ENCODE measurements at regions not wholly inside any gene's neighbourhood (a gene's known extent, or its start where the extent isn't known, plus 50 kb on each side); places are given as distances from the start of the nearest gene placed in this dataset.

DNA sequence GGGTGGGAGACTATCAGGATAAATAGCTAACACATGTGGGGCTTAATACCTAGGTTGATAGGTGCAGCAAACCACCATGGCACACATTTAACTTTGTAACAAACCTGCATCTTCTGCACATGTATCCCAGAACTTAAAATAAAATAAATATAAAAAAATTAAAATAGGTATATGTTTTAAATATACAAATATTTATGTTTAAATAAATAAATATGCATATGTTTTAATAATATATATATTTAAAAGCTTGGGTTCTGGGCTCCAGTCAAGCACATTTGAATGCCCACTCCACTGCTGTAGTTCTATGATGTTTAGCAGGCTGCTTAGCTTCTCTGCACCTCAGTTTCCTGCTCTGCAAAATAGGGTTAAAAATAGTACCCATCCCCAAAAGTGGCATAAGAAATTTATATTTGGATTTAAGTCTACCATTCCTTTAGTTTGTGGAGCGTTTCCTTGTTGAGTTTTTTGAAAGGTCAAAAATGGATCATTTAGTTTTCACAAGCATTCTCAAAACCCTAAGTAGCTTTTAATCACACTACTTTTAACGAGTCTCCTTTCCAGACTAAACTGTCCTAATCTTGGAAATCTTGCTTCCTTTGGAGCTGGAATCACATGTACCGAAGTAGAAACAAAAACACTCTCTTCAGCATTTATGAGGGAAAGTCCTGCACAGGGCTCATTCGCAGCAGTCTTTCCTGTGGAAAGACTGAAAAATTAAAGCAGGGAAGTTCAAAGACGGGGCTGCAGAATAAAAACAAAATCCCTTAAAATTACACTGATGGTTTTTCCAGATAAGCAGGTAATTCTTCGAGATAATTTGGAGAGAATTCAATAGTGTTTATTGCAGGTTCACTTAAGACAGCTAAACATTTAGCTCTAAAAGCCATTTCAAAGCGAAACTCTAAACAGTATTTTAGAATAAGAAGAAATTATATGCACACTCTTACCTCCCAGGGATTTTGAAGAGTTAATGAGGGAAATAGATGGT is 111.7 kb upstream of the LYZL1 start:
- Histone ChIP-seq H3K79me2 (ENCODE audit: insufficient read depth, low read length) (no peaks in the 10 kb centered on the region), H4K20me1 (ENCODE audit: insufficient read depth) (no peaks in the 10 kb centered on the region), H3K9me2 (ENCODE audit: insufficient read depth) (no peaks in the 10 kb centered on the region), H3K9ac (ENCODE audit: low read length) (no peak overlapping the region), H3K4me3 (replicated peaks in 1 of 2; ENCODE audit: low read depth in 1 of 2, low read length in 2 of 2) (no peak overlapping the region), H3K9me3 (ENCODE audit: control insufficient read depth in 1 of 2, insufficient read depth in 1 of 2, low read depth in 1 of 2, low read length in 2 of 2) (no peaks in the 10 kb centered on the region), H3K27me3 (ENCODE audit: insufficient read depth, low read length) (peaks cover 33% of the 10 kb centered on the region), H2AFZ (ENCODE audit: low read depth, low read length, poor library complexity, severe bottlenecking) (no peak overlapping the region), H3K27ac (ENCODE audit: low read depth, low read length) (no peak overlapping the region), H3K4me1 (ENCODE audit: control insufficient read depth in 1 of 2, insufficient read depth in 2 of 2, low read length in 2 of 2) (no peaks in the 10 kb centered on the region), H3K4me2 (ENCODE audit: low read length) (no peak overlapping the region), H3K36me3 (ENCODE audit: control insufficient read depth in 1 of 2, insufficient read depth in 2 of 2, low read length in 2 of 2) (no peaks in the 10 kb centered on the region)
- intact Hi-C loops (cut with micrococcal nuclease) = no loop called here
- CTCF ChIA-PET = no interaction called here
- RAD21 ChIA-PET (ENCODE audit: low non-redundant PET in 1 of 2, low total read pairs in 2 of 2, uncharacterized antibody in 2 of 2, unreplicated experiment in 2 of 2) = no interaction called here
- DNase-seq (ENCODE audit: low read depth, low spot score) (no peak), ATAC-seq (no peak)
- POLR2A ChIA-PET = no interaction called here
- TF ChIP-seq ZNF274 (IDR thresholded peaks at IDR 0.05; ENCODE audit: low read depth, low read length) = no peak
- no peak for TF ChIP-seq FOSL1 (IDR thresholded peaks at IDR 0.05; ENCODE audit: low read depth)
- no peak for TF ChIP-seq ZFX (IDR thresholded peaks at IDR 0.05)
- no peak for TF ChIP-seq POLR2A (IDR thresholded peaks at IDR 0.05; ENCODE audit: borderline replicate concordance, extremely low read depth, insufficient read depth, insufficient read length)
- TF ChIP-seq, protein P1, sequence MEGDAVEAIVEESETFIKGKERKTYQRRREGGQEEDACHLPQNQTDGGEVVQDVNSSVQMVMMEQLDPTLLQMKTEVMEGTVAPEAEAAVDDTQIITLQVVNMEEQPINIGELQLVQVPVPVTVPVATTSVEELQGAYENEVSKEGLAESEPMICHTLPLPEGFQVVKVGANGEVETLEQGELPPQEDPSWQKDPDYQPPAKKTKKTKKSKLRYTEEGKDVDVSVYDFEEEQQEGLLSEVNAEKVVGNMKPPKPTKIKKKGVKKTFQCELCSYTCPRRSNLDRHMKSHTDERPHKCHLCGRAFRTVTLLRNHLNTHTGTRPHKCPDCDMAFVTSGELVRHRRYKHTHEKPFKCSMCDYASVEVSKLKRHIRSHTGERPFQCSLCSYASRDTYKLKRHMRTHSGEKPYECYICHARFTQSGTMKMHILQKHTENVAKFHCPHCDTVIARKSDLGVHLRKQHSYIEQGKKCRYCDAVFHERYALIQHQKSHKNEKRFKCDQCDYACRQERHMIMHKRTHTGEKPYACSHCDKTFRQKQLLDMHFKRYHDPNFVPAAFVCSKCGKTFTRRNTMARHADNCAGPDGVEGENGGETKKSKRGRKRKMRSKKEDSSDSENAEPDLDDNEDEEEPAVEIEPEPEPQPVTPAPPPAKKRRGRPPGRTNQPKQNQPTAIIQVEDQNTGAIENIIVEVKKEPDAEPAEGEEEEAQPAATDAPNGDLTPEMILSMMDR (IDR thresholded peaks at IDR 0.05 in 2 of 3, conservative IDR thresholded peaks at IDR 0.05 in 1 of 3; ENCODE audit: borderline replicate concordance in 1 of 3, insufficient read depth in 1 of 3, low read depth in 2 of 3, low read length in 2 of 3) = no peak
- TF ChIP-seq RAD21 (IDR thresholded peaks at IDR 0.05; ENCODE audit: low read depth) = no peak
- no peak for TF ChIP-seq ATF3 (IDR thresholded peaks at IDR 0.05)
- TF ChIP-seq SIN3A (IDR thresholded peaks at IDR 0.05; ENCODE audit: low read depth) = no peak
- TF ChIP-seq POLR2AphosphoS5 (IDR thresholded peaks at IDR 0.05; ENCODE audit: low read depth, low read length) = no peak
- no peak for TF ChIP-seq ELF1 (IDR thresholded peaks at IDR 0.05; ENCODE audit: borderline replicate concordance, low read depth)
- BruUV-seq (replicated peaks) = no TSS peak

Measured in HCT116 (cell line).